HG03432 (cell line): ENCODE measurements at regions not wholly inside any gene's neighbourhood (a gene's known extent, or its start where the extent isn't known, plus 50 kb on each side); places are given as distances from the start of the nearest gene placed in this dataset.
"Not testable (repeated sequence)": the region's sequence is repeated elsewhere in the genome, so short reads cannot be mapped to it uniquely, and the experiment has no call there.

ENCODE experiments used
- ATAC-seq: cut with Tn5 transposase; IDR thresholded peaks from one replicate; pipeline ENCODE4 v1.9.1; 2021; ENCODE audit warnings: mild to moderate bottlenecking, moderate library complexity; ENCODE audit not compliant: unreplicated experiment

DNA sequence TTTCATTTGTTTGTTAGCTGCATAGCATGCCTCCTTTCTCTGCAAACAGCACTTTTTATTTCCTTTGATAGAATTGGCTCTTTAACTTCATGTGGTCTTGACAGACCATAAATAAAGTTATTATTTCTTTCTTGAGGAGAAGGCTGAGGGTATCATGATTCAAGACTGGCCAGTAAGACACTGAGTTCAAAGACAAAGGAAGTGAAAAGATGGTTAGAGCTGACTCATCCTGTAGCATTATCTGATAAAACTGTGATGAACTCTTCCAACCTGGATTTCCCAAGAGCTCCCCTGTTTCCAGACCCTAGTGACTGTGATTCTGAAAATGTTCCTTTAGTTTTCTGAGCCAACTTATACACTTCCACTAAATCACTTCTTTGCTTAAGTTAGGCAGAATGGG is 179.3 kb upstream of the FAT3 start:
- ATAC-seq = no peak

GRCh38 chr11:92035488-92035887 is 189.1 kb upstream of the FAT3 start:
- no peak for ATAC-seq

DNA sequence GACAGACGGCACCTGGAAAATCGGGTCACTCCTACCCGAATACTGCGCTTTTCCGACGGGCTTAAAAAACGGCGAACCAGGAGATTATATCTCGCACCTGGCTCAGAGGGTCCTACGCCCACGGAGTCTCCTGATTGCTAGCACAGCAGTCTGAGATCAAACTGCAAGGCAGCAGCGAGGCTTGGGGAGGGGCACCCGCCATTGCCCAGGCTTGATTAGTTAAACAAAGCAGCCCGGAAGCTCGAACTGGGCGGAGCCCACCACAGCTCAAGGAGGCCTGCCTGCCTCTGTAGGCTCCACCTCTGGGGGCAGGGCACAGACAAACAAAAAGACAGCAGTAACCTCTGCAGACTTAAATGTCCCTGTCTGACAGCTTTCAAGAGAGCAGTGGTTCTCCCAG is 197.5 kb upstream of the FAT3 start:
- ATAC-seq = not testable (repeated sequence)

DNA sequence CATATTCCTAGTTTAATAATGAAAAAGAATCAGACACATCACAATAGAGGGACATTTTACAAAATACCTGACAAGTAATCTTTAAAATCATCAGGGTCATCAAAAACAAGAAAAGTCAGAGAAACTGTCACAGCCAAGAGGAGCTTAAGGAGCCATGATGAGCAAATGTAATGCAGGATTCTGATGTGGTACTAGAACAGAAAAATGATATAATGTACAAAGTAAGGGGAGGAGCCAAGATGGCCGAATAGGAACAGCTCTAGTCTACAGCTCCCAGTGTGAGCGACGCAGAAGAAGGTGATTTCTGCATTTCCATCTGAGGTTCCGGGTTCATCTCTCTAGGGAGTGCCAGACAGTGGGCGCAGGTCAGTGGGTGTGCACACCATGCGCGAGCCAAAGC is 198.0 kb upstream of the FAT3 start:
- ATAC-seq = no peak

- no peak for ATAC-seq
Observed at GRCh38 chr11:92024788-92025187, 199.8 kb upstream of the FAT3 start.

DNA sequence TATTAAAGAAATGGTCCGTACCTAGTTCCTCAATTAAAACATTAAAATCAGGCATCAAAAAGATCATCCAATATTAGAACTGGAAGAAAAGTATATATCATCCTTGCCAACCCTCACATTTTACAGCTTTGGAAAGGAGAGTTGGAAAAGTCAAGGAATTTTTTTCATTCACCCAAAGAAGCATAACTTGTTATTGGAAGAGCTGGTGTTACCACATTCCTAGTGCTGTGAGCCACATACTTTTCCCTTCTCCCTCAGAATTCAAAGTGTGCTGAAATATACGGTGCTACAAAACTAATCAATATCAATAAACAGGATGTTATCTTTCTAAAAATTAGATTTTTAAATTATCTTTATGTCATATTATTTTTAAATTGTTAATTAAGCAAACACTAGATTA is 202.1 kb upstream of the FAT3 start:
- no peak for ATAC-seq

DNA sequence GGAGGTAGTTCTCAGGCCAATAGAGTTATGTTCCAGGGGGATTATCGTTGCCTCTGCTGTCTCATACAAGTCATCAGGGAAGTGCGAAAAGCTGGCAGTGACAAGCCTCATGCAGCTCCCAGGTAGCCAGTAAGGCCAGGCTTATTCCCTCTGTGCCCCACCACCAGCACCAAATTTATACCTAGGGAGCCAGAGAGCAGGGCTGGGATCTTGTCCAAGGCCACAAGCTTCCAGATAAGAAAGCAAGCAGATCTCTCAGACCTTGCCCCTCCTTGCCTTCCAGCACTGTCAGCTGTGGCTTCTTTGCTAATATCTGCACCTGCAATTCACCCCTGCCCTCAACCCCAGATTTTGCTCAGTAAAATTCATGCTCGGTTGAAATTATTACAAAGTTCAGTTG is 206.3 kb upstream of the FAT3 start:
- no peak for ATAC-seq

DNA sequence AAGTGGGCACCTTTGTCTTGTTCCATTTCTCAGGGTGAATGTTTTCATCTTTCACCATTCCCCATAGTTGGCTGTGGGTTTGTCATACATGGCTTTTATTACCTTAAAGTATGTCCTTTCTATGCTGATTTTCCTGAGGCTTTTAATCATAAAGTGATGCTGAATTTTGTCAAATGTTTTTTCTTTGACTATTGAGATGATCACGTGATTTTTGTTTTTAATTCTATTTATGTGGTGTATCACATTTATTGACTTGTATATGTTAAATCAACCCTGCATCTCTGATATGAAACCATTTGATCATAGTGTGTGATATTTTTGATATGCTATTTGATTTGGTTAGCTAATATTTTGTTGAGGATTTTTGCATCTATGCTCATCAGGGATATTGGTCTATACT is 216.4 kb upstream of the FAT3 start:
- no peak for ATAC-seq

GRCh38 chr11:92002568-92002967 is 222.1 kb upstream of the FAT3 start:
- no peak for ATAC-seq

DNA sequence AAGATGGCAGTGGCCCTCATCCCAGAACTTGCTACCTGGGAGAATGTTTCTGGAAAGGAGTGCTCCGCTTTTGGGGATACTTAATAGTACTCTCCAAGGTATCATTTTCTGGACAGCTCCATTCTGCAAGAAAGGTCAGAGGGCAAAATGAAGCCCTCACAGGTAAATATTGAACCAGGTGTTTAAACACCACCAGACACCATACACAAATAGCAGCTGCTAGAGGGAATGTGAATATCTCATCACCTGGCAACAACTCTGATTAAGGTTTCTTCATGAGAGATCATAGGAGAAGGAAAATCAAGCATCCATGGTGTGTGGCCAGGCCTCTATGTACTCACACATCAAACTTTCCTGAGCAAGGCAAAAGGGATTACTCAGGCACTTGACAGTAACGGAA is 226.1 kb upstream of the FAT3 start:
- ATAC-seq = no peak

GRCh38 chr11:91997226-91997625 is 227.4 kb upstream of the FAT3 start:
- ATAC-seq = no peak

- no peak for ATAC-seq
Observed at GRCh38 chr11:91996526-91996925, 228.1 kb upstream of the FAT3 start.

GRCh38 chr11:91988443-91988842 is 236.2 kb upstream of the FAT3 start:
- not testable (repeated sequence) for ATAC-seq

DNA sequence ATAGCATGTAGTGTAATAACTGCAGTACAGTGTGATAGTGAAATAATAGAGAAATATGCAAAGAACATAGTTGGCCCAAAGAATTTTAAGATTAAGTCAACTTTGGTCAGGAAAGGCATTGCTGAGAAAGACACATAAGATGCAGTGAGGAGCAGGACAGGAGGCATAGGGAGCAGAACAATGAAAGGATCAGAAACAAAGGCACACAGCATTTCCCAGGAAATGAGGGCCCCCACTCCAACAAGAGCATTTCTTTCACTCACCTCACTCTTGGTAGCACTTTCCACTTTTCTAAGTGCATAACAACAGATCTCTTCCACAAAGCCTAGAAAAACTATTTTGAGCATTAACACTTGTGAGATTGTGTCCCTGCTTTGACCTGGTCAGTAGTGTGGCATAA is 238.4 kb upstream of the FAT3 start:
- no peak for ATAC-seq

- no peak for ATAC-seq
Observed at GRCh38 chr11:91984033-91984584, 240.5 kb upstream of the FAT3 start.

- no peak for ATAC-seq
Observed at GRCh38 chr11:91981995-91982394, 242.6 kb upstream of the FAT3 start.

DNA sequence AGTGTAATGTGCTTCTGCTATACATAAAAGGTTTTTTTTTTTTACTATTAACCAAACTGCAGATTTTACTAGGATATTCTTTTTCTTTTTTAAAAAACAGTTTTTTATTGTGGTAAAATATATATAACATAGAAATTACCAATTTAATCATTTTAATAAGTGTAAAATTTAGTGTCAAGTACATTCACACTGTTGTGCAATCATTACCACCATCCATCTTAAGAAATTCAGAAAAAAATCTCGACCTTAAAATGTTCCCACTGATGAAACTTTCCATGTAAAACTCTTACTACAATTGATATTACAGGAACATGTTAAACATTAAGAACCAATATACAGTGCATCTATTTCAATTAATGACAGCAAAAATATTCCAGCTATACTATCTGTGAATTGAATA is 244.8 kb upstream of the FAT3 start:
- no peak for ATAC-seq

GRCh38 chr11:91978747-91979146 is 245.9 kb upstream of the FAT3 start:
- ATAC-seq = no peak

DNA sequence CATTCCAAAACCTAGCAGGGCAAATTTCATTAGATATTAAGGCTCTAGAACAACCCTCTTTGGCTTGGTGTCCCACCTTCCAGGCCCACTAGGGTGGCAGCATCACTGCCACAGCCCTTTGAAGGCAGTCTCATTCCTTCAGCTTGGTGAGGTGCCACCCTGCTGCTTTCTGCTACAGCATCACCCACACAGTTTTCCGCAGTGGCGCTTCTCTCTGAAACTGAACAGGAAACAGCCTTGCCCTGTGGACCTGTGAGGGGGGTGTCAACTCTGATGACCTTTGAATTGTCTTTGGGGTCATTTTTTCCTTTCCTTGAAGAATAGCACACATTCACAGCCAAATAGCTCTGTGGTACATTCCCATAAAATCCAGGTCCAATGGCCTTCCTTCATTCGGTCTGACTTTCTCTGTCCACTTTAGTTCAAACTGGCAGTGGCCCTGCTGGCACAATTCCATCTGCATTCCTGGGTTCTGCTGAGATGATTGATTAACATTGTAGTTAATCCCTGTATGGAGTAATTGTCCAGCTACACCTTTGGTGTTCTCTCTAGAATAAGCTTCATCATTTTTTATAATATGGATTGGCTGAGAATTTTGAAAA is 251.9 kb upstream of the FAT3 start:
- no peak for ATAC-seq

- ATAC-seq = no peak
Observed at GRCh38 chr11:91970624-91971023, 254.0 kb upstream of the FAT3 start.

DNA sequence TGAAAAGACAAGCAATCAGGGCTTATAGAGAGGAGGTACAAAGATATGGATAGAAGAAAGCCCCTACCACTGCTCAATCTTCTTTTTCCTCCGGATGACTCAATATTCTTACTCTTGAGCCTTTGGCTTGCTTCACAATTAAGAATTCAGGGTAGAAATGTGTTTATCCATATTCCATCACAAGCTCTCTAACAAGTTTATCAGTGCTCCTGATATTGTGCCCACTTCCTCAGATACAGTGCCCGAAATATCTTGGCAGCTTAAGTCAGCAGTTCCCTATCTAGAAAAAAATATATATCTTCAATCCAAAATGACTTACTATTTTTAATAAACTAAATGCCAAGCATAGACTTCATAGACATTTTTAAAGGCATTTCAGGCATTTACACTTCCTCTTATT is 255.1 kb upstream of the FAT3 start:
- ATAC-seq = no peak

DNA sequence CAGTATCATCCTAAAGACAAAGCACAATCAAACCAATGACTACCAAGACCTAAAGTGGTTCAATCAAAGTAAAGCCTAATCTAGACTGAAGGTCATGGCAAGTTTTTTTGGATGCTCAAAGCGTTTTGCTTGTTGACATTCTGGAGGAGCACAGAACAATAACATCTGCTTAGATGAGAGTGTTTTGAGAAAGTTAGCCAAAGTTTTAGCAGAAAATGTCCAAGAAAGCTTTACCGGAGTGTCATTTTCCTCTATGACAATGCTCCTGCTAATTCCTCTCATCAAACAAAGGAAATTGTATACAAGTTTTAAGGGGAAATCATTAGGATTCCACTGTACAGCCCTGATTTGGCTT is 256.9 kb upstream of the FAT3 start:
- no peak for ATAC-seq

- no peak for ATAC-seq
Observed at GRCh38 chr11:91967026-91967690, 257.5 kb upstream of the FAT3 start.
